H1 (cell line): ENCODE measurements at regions not wholly inside any gene's neighbourhood (a gene's known extent, or its start where the extent isn't known, plus 50 kb on each side); places are given as distances from the start of the nearest gene placed in this dataset.

Experiments used
- ATF2 ChIP-seq: IDR thresholded peaks from 2 replicates; pipeline ENCODE4 v1.6.1; 2012; ENCODE audit warnings: low read length, inconsistent platforms
- ATF3 ChIP-seq: IDR thresholded peaks from 2 replicates; pipeline ENCODE4 v1.6.1; 2011; ENCODE audit warnings: low read depth, mild to moderate bottlenecking, low read length; ENCODE audit not compliant: insufficient read depth
- CHD2 ChIP-seq: IDR thresholded peaks from 2 replicates; pipeline ENCODE4 v1.6.1; 2012; ENCODE audit warnings: low read length, improper control_type of control experiment
- CREB1 ChIP-seq: IDR thresholded peaks from 2 replicates; pipeline ENCODE4 v1.6.1; 2012; ENCODE audit warnings: inconsistent platforms
- SP1 ChIP-seq: IDR thresholded peaks from 2 replicates; pipeline ENCODE4 v1.6.1; 2011; ENCODE audit warnings: low read depth, low read length

GRCh38 chr16:60922920-60923319, 1113.3 kb downstream of the CDH8 start (continued):
- TF ChIP-seq ATF2: no peak
- TF ChIP-seq ATF3: no peak
- TF ChIP-seq CHD2: no peak
- no peak for TF ChIP-seq SP1
- TF ChIP-seq CREB1: no peak
- TF ChIP-seq, all 59 proteins: peak for 0
